ENCODE measurements at regions not wholly inside any gene's neighbourhood (a gene's known extent, or its start where the extent isn't known, plus 50 kb on each side); places are given as distances from the start of the nearest gene placed in this dataset.
"Not testable (repeated sequence)": the region's sequence is repeated elsewhere in the genome, so short reads cannot be mapped to it uniquely, and the experiment has no call there.

DNA sequence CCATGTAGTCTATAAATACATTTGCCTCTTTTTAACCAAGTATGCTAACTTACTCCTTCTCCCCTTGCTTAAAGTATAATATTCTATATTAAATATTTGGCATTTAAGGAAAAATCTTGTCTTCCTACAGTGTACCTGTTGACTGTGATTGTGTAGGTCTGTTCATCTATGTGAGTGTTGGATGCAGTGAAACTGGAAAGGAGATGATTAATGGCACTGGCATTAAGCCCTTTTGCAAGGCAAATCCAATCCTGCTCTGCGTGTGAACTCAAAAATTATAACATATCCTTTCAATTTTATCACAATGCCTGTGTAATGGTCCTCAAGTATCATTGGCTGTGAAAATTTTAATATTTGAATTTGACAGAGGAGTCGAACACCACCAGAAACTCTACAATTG is 565.0 kb downstream of the KCNT2 start:
- DNase-seq (ENCODE audit: low read depth) (peak; percentile 52), FAIRE-seq (no peak)
- no peaks in the 10 kb centered on the region for H3K36me3 ChIP-seq (ENCODE audit: control insufficient read depth, insufficient read depth, low read length)
- no peak overlapping the region for H3K4me3 ChIP-seq (ENCODE audit: low read depth, low read length)
- TF ChIP-seq, protein P1, sequence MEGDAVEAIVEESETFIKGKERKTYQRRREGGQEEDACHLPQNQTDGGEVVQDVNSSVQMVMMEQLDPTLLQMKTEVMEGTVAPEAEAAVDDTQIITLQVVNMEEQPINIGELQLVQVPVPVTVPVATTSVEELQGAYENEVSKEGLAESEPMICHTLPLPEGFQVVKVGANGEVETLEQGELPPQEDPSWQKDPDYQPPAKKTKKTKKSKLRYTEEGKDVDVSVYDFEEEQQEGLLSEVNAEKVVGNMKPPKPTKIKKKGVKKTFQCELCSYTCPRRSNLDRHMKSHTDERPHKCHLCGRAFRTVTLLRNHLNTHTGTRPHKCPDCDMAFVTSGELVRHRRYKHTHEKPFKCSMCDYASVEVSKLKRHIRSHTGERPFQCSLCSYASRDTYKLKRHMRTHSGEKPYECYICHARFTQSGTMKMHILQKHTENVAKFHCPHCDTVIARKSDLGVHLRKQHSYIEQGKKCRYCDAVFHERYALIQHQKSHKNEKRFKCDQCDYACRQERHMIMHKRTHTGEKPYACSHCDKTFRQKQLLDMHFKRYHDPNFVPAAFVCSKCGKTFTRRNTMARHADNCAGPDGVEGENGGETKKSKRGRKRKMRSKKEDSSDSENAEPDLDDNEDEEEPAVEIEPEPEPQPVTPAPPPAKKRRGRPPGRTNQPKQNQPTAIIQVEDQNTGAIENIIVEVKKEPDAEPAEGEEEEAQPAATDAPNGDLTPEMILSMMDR (IDR thresholded peaks at IDR 0.05; ENCODE audit: insufficient read depth, low read length, severe bottlenecking), result no peak
- H3K27me3 ChIP-seq (ENCODE audit: control insufficient read depth, insufficient read depth, low read length), result no peaks in the 10 kb centered on the region

DNA sequence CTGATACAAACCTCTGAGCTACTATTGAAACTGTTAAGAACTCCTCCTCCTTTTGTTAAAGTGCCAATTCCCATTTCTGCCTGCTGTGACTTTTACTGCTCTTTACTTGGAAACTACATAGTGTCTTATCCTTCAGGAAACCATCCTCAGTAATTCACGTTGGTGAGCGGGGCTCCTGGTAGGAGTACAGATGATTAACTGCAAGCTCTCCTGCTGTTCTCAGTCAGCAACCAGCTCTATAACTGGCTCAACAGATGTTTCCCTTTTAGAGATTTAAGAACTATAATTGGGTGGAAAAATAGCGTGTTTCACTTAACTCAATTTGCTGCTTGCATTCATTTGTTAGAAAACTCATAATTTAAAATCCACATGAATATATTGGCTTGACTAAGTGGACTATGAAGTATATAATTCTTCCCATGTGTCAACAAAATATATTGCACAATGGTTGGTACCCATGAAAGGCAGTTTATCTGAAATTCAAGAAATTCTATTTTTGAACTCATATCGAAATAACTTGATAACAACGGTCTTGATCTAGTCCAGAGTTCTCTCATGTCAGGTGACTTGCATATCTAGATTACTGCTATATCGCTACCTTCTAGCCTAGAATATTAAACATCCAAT is 574.0 kb downstream of the KCNT2 start:
- Histone ChIP-seq H3K27me3 (ENCODE audit: control insufficient read depth, insufficient read depth, low read length) (no peaks in the 10 kb centered on the region), H3K36me3 (ENCODE audit: control insufficient read depth, insufficient read depth, low read length) (no peaks in the 10 kb centered on the region), H3K4me3 (ENCODE audit: low read depth, low read length) (no peak overlapping the region)
- FAIRE-seq (no peak), DNase-seq (ENCODE audit: low read depth) (no peak)
- TF ChIP-seq, protein P1 (IDR thresholded peaks at IDR 0.05; ENCODE audit: insufficient read depth, low read length, severe bottlenecking), result no peak

- FAIRE-seq; H3K36me3 ChIP-seq (ENCODE audit: control insufficient read depth, insufficient read depth, low read length); DNase-seq (ENCODE audit: low read depth); H3K27me3 ChIP-seq (ENCODE audit: control insufficient read depth, insufficient read depth, low read length); H3K4me3 ChIP-seq (ENCODE audit: low read depth, low read length): not testable (repeated sequence)
Measured at GRCh38 chr1:196031387-196031786, 576.9 kb downstream of the KCNT2 start.

- no peak for FAIRE-seq
- no peaks in the 10 kb centered on the region for H3K36me3 ChIP-seq (ENCODE audit: control insufficient read depth, insufficient read depth, low read length)
- DNase-seq (ENCODE audit: low read depth), result no peak
- H3K4me3 ChIP-seq (ENCODE audit: low read depth, low read length), result no peak overlapping the region
- TF ChIP-seq, protein P1 (IDR thresholded peaks at IDR 0.05; ENCODE audit: insufficient read depth, low read length, severe bottlenecking), result no peak
- no peaks in the 10 kb centered on the region for H3K27me3 ChIP-seq (ENCODE audit: control insufficient read depth, insufficient read depth, low read length)
Measured at GRCh38 chr1:196030455-196030854, 577.8 kb downstream of the KCNT2 start.

GRCh38 chr1:196029410-196029809 is 578.8 kb downstream of the KCNT2 start:
- FAIRE-seq (no peak), DNase-seq (ENCODE audit: low read depth) (peak; percentile 14)
- H3K4me3 ChIP-seq (ENCODE audit: low read depth, low read length), result no peak overlapping the region
- no peaks in the 10 kb centered on the region for H3K36me3 ChIP-seq (ENCODE audit: control insufficient read depth, insufficient read depth, low read length)
- H3K27me3 ChIP-seq (ENCODE audit: control insufficient read depth, insufficient read depth, low read length), result no peaks in the 10 kb centered on the region
- TF ChIP-seq, protein P1 (IDR thresholded peaks at IDR 0.05; ENCODE audit: insufficient read depth, low read length, severe bottlenecking), result no peak

DNA sequence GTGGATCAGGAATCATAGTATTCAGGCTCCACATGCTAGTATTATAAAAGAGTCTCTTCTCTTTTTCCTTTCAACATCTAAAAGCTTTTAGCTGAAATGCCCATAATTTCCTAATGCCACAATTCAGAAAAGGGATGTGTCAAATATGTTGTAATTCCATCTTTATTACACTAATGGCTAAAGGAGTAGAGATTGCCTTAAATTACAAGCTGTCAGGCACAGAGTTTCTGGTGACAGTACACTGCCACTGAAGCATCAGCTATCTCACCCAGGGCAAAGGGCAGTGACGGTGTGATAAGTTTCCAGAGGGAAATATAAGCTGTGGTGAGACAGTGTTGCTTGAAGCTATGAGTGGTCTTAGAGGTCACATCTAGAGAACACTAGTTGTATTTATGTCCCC is 581.1 kb downstream of the KCNT2 start:
- no peak for FAIRE-seq
- DNase-seq (ENCODE audit: low read depth), result no peak
- Histone ChIP-seq H3K36me3 (ENCODE audit: control insufficient read depth, insufficient read depth, low read length) (no peaks in the 10 kb centered on the region), H3K4me3 (ENCODE audit: low read depth, low read length) (no peak overlapping the region), H3K27me3 (ENCODE audit: control insufficient read depth, insufficient read depth, low read length) (no peaks in the 10 kb centered on the region)
- TF ChIP-seq, protein P1 (IDR thresholded peaks at IDR 0.05; ENCODE audit: insufficient read depth, low read length, severe bottlenecking), result no peak

- not testable (repeated sequence) for H3K4me3 ChIP-seq (ENCODE audit: low read depth, low read length); H3K27me3 ChIP-seq (ENCODE audit: control insufficient read depth, insufficient read depth, low read length); H3K36me3 ChIP-seq (ENCODE audit: control insufficient read depth, insufficient read depth, low read length); DNase-seq (ENCODE audit: low read depth); FAIRE-seq
Measured at GRCh38 chr1:196021174-196021573, 587.1 kb downstream of the KCNT2 start.

Measured in bronchial epithelial cell (primary cell).